Vagina (tissue), 2 donors: ENCODE measurements at regions not wholly inside any gene's neighbourhood (a gene's known extent, or its start where the extent isn't known, plus 50 kb on each side); places are given as distances from the start of the nearest gene placed in this dataset.

Experiments used
- DNase-seq, 2 donors: peaks; one replicate each; pipeline ENCODE4 v3.0.0-alpha.2; 2017; ENCODE audit errors: extremely low spot score in 2 of 2
- H3K27ac ChIP-seq: fragments of 200-600 bp; sonication (generic); one replicate; pipeline ENCODE4 v1.5.1; 2019
- H3K27me3 ChIP-seq: fragments of 200-600 bp; sonication (generic); one replicate; pipeline ENCODE4 v1.5.1; 2019
- H3K36me3 ChIP-seq, 2 donors: fragments of 200-600 bp; sonication (generic); one replicate each; pipeline ENCODE4 v1.5.1; 2017 to 2019
- H3K4me1 ChIP-seq: fragments of 200-600 bp; sonication (generic); one replicate; pipeline ENCODE4 v1.5.1; 2019
- H3K4me3 ChIP-seq, 2 donors: fragments of 200-600 bp; sonication (generic); 1 replicate in 1 of 2; 2 replicates in 1 of 2; pipeline ENCODE4 v1.5.1; 2016 to 2019
- H3K9me3 ChIP-seq: fragments of 200-600 bp; sonication (generic); one replicate; pipeline ENCODE4 v1.5.1; 2019
- POLR2A ChIP-seq, 2 donors: fragments of 450-650 bp; IDR thresholded peaks; one replicate each; pipeline ENCODE4 v1.6.1; 2017; ENCODE audit warnings: antibody characterized with exemption in 2 of 2, mild to moderate bottlenecking in 2 of 2, moderate library complexity in 2 of 2
- POLR2AphosphoS5 ChIP-seq, 2 donors: sonication (generic); formaldehyde crosslinking; IDR thresholded peaks; one replicate each; pipeline ENCODE4 v1.9.0; 2017; ENCODE audit warnings: antibody characterized with exemption in 2 of 2, mild to moderate bottlenecking in 2 of 2, low read depth in 1 of 2; ENCODE audit not compliant: insufficient read depth in 1 of 2
- intact Hi-C: fragments of 100-400 bp; cut with DNase I; formaldehyde crosslinking; loops from one replicate; pipeline ENCODE4 v1.15.1; 2023
- TF ChIP-seq, protein P1 (sequence below), 3 experiments: fragments of 450-650 bp in 2 of 3; fragments of 200-600 bp in 1 of 3; sonication (generic) in 1 of 3; IDR thresholded peaks; one replicate each; pipeline ENCODE4 v1.5.1; 2017 to 2019; ENCODE audit warnings: antibody characterized with exemption in 3 of 3, mild to moderate bottlenecking in 2 of 3, moderate library complexity in 2 of 3

GRCh38 chr12:28023156-28023887 lies 50.8 kb upstream of the PTHLH start:
- intact Hi-C loops = no loop called here
- Histone ChIP-seq H3K36me3 (no peaks in the 10 kb centered on the region), H3K4me1 (peaks cover 21% of the 10 kb centered on the region), H3K27me3 (no peaks in the 10 kb centered on the region), H3K27ac (no peak overlapping the region), H3K4me3 (no peak overlapping the region), H3K9me3 (no peaks in the 10 kb centered on the region)
- no peak for DNase-seq
- TF ChIP-seq POLR2AphosphoS5 (IDR thresholded peaks at IDR 0.05; ENCODE audit: insufficient read depth in 1 of 2, low read depth in 1 of 2) = no peak
- TF ChIP-seq, protein P1, sequence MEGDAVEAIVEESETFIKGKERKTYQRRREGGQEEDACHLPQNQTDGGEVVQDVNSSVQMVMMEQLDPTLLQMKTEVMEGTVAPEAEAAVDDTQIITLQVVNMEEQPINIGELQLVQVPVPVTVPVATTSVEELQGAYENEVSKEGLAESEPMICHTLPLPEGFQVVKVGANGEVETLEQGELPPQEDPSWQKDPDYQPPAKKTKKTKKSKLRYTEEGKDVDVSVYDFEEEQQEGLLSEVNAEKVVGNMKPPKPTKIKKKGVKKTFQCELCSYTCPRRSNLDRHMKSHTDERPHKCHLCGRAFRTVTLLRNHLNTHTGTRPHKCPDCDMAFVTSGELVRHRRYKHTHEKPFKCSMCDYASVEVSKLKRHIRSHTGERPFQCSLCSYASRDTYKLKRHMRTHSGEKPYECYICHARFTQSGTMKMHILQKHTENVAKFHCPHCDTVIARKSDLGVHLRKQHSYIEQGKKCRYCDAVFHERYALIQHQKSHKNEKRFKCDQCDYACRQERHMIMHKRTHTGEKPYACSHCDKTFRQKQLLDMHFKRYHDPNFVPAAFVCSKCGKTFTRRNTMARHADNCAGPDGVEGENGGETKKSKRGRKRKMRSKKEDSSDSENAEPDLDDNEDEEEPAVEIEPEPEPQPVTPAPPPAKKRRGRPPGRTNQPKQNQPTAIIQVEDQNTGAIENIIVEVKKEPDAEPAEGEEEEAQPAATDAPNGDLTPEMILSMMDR (IDR thresholded peaks at IDR 0.05) = no peak
- no peak for TF ChIP-seq POLR2A (IDR thresholded peaks at IDR 0.05)

- Histone ChIP-seq H3K4me1 (peaks cover 23% of the 10 kb centered on the region), H3K9me3 (no peaks in the 10 kb centered on the region), H3K27ac (no peak overlapping the region), H3K27me3 (no peaks in the 10 kb centered on the region), H3K4me3 (no peak overlapping the region), H3K36me3 (no peaks in the 10 kb centered on the region)
- intact Hi-C loops = no loop called here
- no peak for TF ChIP-seq POLR2AphosphoS5 (IDR thresholded peaks at IDR 0.05; ENCODE audit: insufficient read depth in 1 of 2, low read depth in 1 of 2)
- TF ChIP-seq POLR2A (IDR thresholded peaks at IDR 0.05) = no peak
- TF ChIP-seq, protein P1 (IDR thresholded peaks at IDR 0.05) = no peak
- DNase-seq = no peak
Measured at GRCh38 chr12:28024231-28024995, 51.9 kb upstream of the PTHLH start.

GRCh38 chr12:28025821-28026505 lies 53.4 kb upstream of the PTHLH start:
- no peak for DNase-seq
- no peak overlapping the region for H3K27ac ChIP-seq
- no peak for TF ChIP-seq POLR2AphosphoS5 (IDR thresholded peaks at IDR 0.05; ENCODE audit: insufficient read depth in 1 of 2, low read depth in 1 of 2)
- TF ChIP-seq, protein P1 (IDR thresholded peaks at IDR 0.05) = no peak
- TF ChIP-seq POLR2A (IDR thresholded peaks at IDR 0.05) = no peak
- intact Hi-C loops = no loop called here
- peaks cover 23% of the 10 kb centered on the region for H3K4me1 ChIP-seq
- H3K9me3 ChIP-seq = no peaks in the 10 kb centered on the region
- no peaks in the 10 kb centered on the region for H3K27me3 ChIP-seq
- no peaks in the 10 kb centered on the region for H3K36me3 ChIP-seq
- H3K4me3 ChIP-seq = no peak overlapping the region

GRCh38 chr12:28026701-28027100 lies 54.2 kb upstream of the PTHLH start:
- H3K36me3 ChIP-seq = no peaks in the 10 kb centered on the region
- H3K27ac ChIP-seq = no peak overlapping the region
- no peak overlapping the region for H3K4me3 ChIP-seq
- intact Hi-C loops = no loop called here
- TF ChIP-seq, protein P1 (IDR thresholded peaks at IDR 0.05) = no peak
- no peak for TF ChIP-seq POLR2AphosphoS5 (IDR thresholded peaks at IDR 0.05; ENCODE audit: insufficient read depth in 1 of 2, low read depth in 1 of 2)
- TF ChIP-seq POLR2A (IDR thresholded peaks at IDR 0.05) = no peak
- peaks cover 23% of the 10 kb centered on the region for H3K4me1 ChIP-seq
- H3K27me3 ChIP-seq = no peaks in the 10 kb centered on the region
- H3K9me3 ChIP-seq = no peaks in the 10 kb centered on the region
- DNase-seq = no peak
